GM12891 (cell line): ENCODE measurements at regions not wholly inside any gene's neighbourhood (a gene's known extent, or its start where the extent isn't known, plus 50 kb on each side); places are given as distances from the start of the nearest gene placed in this dataset.

Source experiments
- POLR2A ChIP-seq: IDR thresholded peaks from 2 replicates; pipeline ENCODE4 v1.6.1; 2011; ENCODE audit warnings: low read depth, low read length, control low read depth
- POLR2AphosphoS5 ChIP-seq: IDR thresholded peaks from 2 replicates; pipeline ENCODE4 v1.6.1; 2011; ENCODE audit warnings: low read depth, low read length, control low read depth
- POU2F2 ChIP-seq: IDR thresholded peaks from 2 replicates; pipeline ENCODE4 v1.6.1; 2011; ENCODE audit warnings: low read depth, mild to moderate bottlenecking, control low read depth, low read length, moderate library complexity
- SPI1 ChIP-seq: IDR thresholded peaks from 2 replicates; pipeline ENCODE4 v1.6.1; 2011; ENCODE audit warnings: low read depth, low read length, control low read depth
- TAF1 ChIP-seq: IDR thresholded peaks from 2 replicates; pipeline ENCODE4 v1.6.1; 2011; ENCODE audit warnings: low read depth, low read length, control low read depth

DNA sequence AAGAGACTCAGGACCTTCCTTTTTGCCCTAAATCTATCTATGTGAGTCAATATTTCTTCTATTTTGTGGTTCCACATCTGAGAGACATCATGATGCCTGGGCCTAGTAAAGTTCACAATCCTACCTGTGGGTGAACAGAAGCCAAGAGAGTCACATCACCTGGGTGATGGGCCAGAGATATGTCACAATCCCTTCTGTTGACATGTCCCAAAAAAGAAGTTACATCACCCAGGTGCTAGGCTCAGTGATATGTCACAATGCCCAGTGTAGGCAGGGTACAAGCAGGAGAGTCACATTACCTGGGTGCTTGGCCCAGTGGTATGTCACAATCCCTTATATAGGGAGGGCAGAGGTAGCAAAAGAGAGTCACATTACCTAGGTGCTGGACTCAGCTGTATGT is 2101.9 kb downstream of the TP53TG3F start:
- TF ChIP-seq POLR2A (no peak), POLR2AphosphoS5 (no peak), SPI1 (no peak), TAF1 (no peak), POU2F2 (no peak)
